ENCODE measurements at regions not wholly inside any gene's neighbourhood (a gene's known extent, or its start where the extent isn't known, plus 50 kb on each side); places are given as distances from the start of the nearest gene placed in this dataset.
"Not testable (repeated sequence)": the region's sequence is repeated elsewhere in the genome, so short reads cannot be mapped to it uniquely, and the experiment has no call there.

GRCh38 chr9:31745468-31745867 is 639.0 kb upstream of the ACO1 start:
- no peaks in the 10 kb centered on the region for H3K27me3 ChIP-seq
- intact Hi-C loops (cut with DNase I), result no loop called here
- no peak overlapping the region for H3K27ac ChIP-seq
- H3K4me3 ChIP-seq, result no peak overlapping the region
- H3K36me3 ChIP-seq, result no peaks in the 10 kb centered on the region
- TF ChIP-seq CTCF (IDR thresholded peaks at IDR 0.05), result no peak
- peaks cover 0 to 3% of the 10 kb centered on the region in 2 donors for H3K9me3 ChIP-seq
- H3K4me1 ChIP-seq, result no peaks in the 10 kb centered on the region
- DNase-seq, result no peak
- ATAC-seq, result no peak

DNA sequence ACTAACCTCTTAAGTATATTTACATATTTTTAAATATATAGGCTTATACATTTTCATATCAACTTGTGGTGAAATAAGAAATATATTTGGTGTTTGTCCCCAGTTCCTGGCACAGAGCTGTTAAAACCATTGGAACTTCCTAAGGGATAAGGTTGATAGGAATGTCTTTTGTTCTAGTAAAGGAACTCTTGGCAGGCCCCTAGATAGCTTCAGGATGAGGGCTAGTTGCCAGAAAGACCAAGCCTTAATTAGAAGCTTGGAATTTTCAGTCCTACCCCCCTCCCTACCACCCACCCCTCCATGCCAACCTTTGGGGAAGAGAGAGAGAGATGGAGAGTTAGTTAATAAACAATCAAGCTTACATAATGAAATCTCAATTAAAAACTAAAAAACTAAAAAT is 638.6 kb upstream of the ACO1 start:
- no peak for TF ChIP-seq CTCF (IDR thresholded peaks at IDR 0.05)
- Histone ChIP-seq H3K27me3 (no peaks in the 10 kb centered on the region), H3K9me3 (peaks cover 0 to 3% of the 10 kb centered on the region in 2 donors), H3K27ac (no peak overlapping the region), H3K4me3 (no peak overlapping the region), H3K4me1 (no peaks in the 10 kb centered on the region), H3K36me3 (no peaks in the 10 kb centered on the region)
- no peak for ATAC-seq
- DNase-seq, result no peak
- intact Hi-C loops (cut with DNase I), result no loop called here

- Histone ChIP-seq H3K27ac (no peak overlapping the region), H3K36me3 (no peaks in the 10 kb centered on the region), H3K4me3 (no peak overlapping the region), H3K27me3 (no peaks in the 10 kb centered on the region), H3K9me3 (peaks cover 0 to 3% of the 10 kb centered on the region in 2 donors), H3K4me1 (no peaks in the 10 kb centered on the region)
- intact Hi-C loops (cut with DNase I), result no loop called here
- ATAC-seq (no peak), DNase-seq (no peak)
- TF ChIP-seq CTCF (IDR thresholded peaks at IDR 0.05), result no peak
These were observed 630.7 kb upstream of the ACO1 start for GRCh38 chr9:31753756-31754155.

DNA sequence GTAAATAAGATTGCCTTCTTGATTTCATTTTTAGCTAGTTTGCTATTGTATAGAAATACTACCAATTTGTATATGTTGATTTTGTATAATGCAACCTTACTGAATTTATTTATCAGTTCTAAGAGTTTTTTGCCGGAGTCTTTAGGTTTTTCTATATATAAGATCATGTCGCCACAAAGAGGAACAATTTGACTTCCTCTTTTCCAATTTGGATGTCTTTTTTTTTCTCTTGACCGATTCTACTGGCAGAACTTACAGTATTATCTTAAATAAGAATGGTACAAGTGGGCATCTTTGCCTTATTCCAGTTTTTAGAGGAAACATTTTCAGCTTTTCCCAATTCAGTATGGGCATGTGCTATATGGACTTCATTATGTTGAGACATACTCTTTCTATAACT is 624.7 kb upstream of the ACO1 start:
- Histone ChIP-seq H3K9me3 (peaks cover 0 to 3% of the 10 kb centered on the region in 2 donors), H3K27me3 (no peaks in the 10 kb centered on the region), H3K4me3 (no peak overlapping the region), H3K27ac (no peak overlapping the region), H3K36me3 (no peaks in the 10 kb centered on the region), H3K4me1 (no peaks in the 10 kb centered on the region)
- ATAC-seq, result no peak
- no peak for DNase-seq
- intact Hi-C loops (cut with DNase I), result no loop called here
- no peak for TF ChIP-seq CTCF (IDR thresholded peaks at IDR 0.05)

- ATAC-seq; H3K27me3 ChIP-seq; DNase-seq; intact Hi-C loops (cut with DNase I); H3K4me1 ChIP-seq; H3K36me3 ChIP-seq; H3K27ac ChIP-seq; H3K4me3 ChIP-seq: not testable (repeated sequence)
- peaks cover 0 to 49% of the 10 kb centered on the region in 2 donors for H3K9me3 ChIP-seq
These were observed 610.4 kb upstream of the ACO1 start for GRCh38 chr9:31774021-31774420.

- DNase-seq (no peak), ATAC-seq (no peak)
- H3K36me3 ChIP-seq, result no peaks in the 10 kb centered on the region
- peaks cover 0 to 50% of the 10 kb centered on the region in 2 donors for H3K9me3 ChIP-seq
- no peaks in the 10 kb centered on the region for H3K27me3 ChIP-seq
- H3K27ac ChIP-seq, result no peak overlapping the region
- intact Hi-C loops (cut with DNase I), result no loop called here
- H3K4me1 ChIP-seq, result no peaks in the 10 kb centered on the region
- no peak overlapping the region for H3K4me3 ChIP-seq
- no peak for TF ChIP-seq CTCF (IDR thresholded peaks at IDR 0.05)
These were observed 609.9 kb upstream of the ACO1 start for GRCh38 chr9:31774571-31774970.
